Cardiac muscle cell (in vitro differentiated cells and primary cell): ENCODE measurements at regions not wholly inside any gene's neighbourhood (a gene's known extent, or its start where the extent isn't known, plus 50 kb on each side); places are given as distances from the start of the nearest gene placed in this dataset.
A peak's percentile ranks its signal among the peaks of the same experiment; 100 is the strongest.

Experiments
- DNase-seq, 2 donors: peaks; one replicate each; pipeline versions ENCODE4 v3.0.0 to v3.0.0-alpha.2; 2010 to 2017; ENCODE audit warnings: low read depth in 1 of 2, low spot score in 1 of 2
- H3K27ac ChIP-seq: fragments of 200-600 bp; sonication (generic); 2 replicates; pipeline ENCODE4 v1.5.1; 2016
- H3K27me3 ChIP-seq: fragments of 200-600 bp; sonication (generic); 2 replicates; pipeline ENCODE4 v1.6.0; 2016; ENCODE audit warnings: control low read depth
- H3K36me3 ChIP-seq: fragments of 200-600 bp; sonication (generic); 2 replicates; pipeline ENCODE4 v1.5.1; 2016; ENCODE audit warnings: control low read depth
- H3K4me1 ChIP-seq: fragments of 200-600 bp; sonication (generic); 2 replicates; pipeline ENCODE4 v1.8.1; 2017; ENCODE audit warnings: low read depth, mild to moderate bottlenecking, mixed run types
- H3K4me3 ChIP-seq: fragments of 200-600 bp; sonication (generic); 2 replicates; pipeline ENCODE4 v1.5.1; 2016; ENCODE audit warnings: mild to moderate bottlenecking
- H3K9me3 ChIP-seq: fragments of 200-600 bp; sonication (generic); 2 replicates; pipeline ENCODE4 v1.5.1; 2017; ENCODE audit warnings: low read depth, mild to moderate bottlenecking, control low read depth
- TF ChIP-seq, protein P1 (sequence below): IDR thresholded peaks from 2 replicates; pipeline ENCODE4 v1.5.1; 2012; ENCODE audit warnings: low read depth, mild to moderate bottlenecking, low read length

- TF ChIP-seq, protein P1, sequence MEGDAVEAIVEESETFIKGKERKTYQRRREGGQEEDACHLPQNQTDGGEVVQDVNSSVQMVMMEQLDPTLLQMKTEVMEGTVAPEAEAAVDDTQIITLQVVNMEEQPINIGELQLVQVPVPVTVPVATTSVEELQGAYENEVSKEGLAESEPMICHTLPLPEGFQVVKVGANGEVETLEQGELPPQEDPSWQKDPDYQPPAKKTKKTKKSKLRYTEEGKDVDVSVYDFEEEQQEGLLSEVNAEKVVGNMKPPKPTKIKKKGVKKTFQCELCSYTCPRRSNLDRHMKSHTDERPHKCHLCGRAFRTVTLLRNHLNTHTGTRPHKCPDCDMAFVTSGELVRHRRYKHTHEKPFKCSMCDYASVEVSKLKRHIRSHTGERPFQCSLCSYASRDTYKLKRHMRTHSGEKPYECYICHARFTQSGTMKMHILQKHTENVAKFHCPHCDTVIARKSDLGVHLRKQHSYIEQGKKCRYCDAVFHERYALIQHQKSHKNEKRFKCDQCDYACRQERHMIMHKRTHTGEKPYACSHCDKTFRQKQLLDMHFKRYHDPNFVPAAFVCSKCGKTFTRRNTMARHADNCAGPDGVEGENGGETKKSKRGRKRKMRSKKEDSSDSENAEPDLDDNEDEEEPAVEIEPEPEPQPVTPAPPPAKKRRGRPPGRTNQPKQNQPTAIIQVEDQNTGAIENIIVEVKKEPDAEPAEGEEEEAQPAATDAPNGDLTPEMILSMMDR, result no peak
- H3K9me3 ChIP-seq, result no peaks in the 10 kb centered on the region
- no peak overlapping the region for H3K27ac ChIP-seq
- no peak overlapping the region for H3K4me3 ChIP-seq
- no peaks in the 10 kb centered on the region for H3K4me1 ChIP-seq
- H3K36me3 ChIP-seq, result no peaks in the 10 kb centered on the region
- no peak for DNase-seq
- H3K27me3 ChIP-seq, result no peaks in the 10 kb centered on the region
These were observed 1027.0 kb upstream of the AUTS2 start for GRCh38 chr7:68571286-68571685.

GRCh38 chr7:68573271-68574005 is 1024.8 kb upstream of the AUTS2 start:
- TF ChIP-seq, protein P1, result no peak
- H3K9me3 ChIP-seq, result no peaks in the 10 kb centered on the region
- no peaks in the 10 kb centered on the region for H3K27me3 ChIP-seq
- no peaks in the 10 kb centered on the region for H3K4me1 ChIP-seq
- no peak overlapping the region for H3K4me3 ChIP-seq
- no peak overlapping the region for H3K27ac ChIP-seq
- H3K36me3 ChIP-seq, result no peaks in the 10 kb centered on the region
- no peak for DNase-seq

DNA sequence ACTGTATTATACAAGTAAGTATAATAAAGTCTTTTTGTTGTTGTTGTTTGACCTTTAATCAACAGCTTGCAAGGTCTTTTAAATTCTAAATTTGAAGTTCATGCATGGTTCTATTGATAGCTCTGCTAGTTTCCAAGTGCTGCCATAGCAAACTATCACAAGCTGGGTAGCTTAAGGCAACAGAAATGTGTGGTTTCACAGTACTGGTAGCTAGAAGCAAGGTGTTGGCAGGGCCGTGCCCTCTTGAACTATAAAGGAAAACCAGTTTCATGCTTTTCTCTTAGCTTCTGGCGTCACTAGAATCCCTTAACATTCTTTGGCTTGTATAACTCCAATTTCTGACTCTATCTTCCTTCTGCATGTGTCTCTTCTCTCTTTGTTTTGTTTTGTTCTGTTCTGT is 1021.9 kb upstream of the AUTS2 start:
- no peak for DNase-seq
- Histone ChIP-seq H3K27ac (no peak overlapping the region), H3K4me1 (no peaks in the 10 kb centered on the region), H3K27me3 (no peaks in the 10 kb centered on the region), H3K9me3 (no peaks in the 10 kb centered on the region), H3K36me3 (no peaks in the 10 kb centered on the region), H3K4me3 (no peak overlapping the region)
- TF ChIP-seq, protein P1, result no peak

- H3K4me1 ChIP-seq, result no peaks in the 10 kb centered on the region
These were observed 1016.9 kb upstream of the AUTS2 start for GRCh38 chr7:68581417-68581816.

DNA sequence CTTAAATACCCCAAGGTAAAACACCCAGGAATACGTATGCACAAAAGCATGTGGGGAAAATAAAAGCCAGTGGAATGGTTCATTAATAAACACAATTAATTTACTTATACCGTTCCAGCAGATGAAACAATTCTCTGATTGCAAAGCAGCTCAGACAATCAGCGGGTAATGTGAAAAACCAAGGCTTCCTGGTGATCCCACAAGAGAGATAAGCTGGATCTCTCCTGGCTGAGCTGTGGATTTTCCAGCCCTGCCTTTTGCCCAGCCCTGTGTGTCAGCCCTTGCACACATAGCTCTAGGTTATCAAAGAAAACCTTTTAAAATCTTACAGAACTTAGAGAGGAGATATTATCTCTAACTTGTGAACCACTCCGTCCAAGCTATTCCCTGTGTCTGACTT is 1010.7 kb upstream of the AUTS2 start:
- TF ChIP-seq, protein P1, result no peak
- Histone ChIP-seq H3K36me3 (no peaks in the 10 kb centered on the region), H3K4me1 (no peaks in the 10 kb centered on the region), H3K4me3 (no peak overlapping the region), H3K9me3 (no peaks in the 10 kb centered on the region), H3K27ac (no peak overlapping the region), H3K27me3 (no peaks in the 10 kb centered on the region)
- peak in 1 of 2 donors; percentile 6 for DNase-seq

More at GRCh38 chr7:68581417-68581816, 1016.9 kb upstream of the AUTS2 start:
- Histone ChIP-seq H3K9me3 (no peaks in the 10 kb centered on the region), H3K27me3 (no peaks in the 10 kb centered on the region), H3K27ac (no peak overlapping the region), H3K36me3 (no peaks in the 10 kb centered on the region), H3K4me3 (no peak overlapping the region)
- TF ChIP-seq, protein P1, result no peak
- no peak for DNase-seq

GRCh38 chr7:68601826-68602225 is 996.4 kb upstream of the AUTS2 start:
- H3K4me1 ChIP-seq, result no peaks in the 10 kb centered on the region
- H3K4me3 ChIP-seq, result no peak overlapping the region
- H3K9me3 ChIP-seq, result no peaks in the 10 kb centered on the region
- DNase-seq, result no peak
- no peak overlapping the region for H3K27ac ChIP-seq
- TF ChIP-seq, protein P1, result no peak
- H3K36me3 ChIP-seq, result no peaks in the 10 kb centered on the region
- H3K27me3 ChIP-seq, result no peaks in the 10 kb centered on the region
